HK-2 (cell line): ENCODE measurements at regions not wholly inside any gene's neighbourhood (a gene's known extent, or its start where the extent isn't known, plus 50 kb on each side); places are given as distances from the start of the nearest gene placed in this dataset.
"Not testable (repeated sequence)": the region's sequence is repeated elsewhere in the genome, so short reads cannot be mapped to it uniquely, and the experiment has no call there.

Source experiments
- DNase-seq: peaks from one replicate; pipeline ENCODE4 v3.0.0-alpha.2; 2018; ENCODE audit not compliant: unreplicated experiment

DNA sequence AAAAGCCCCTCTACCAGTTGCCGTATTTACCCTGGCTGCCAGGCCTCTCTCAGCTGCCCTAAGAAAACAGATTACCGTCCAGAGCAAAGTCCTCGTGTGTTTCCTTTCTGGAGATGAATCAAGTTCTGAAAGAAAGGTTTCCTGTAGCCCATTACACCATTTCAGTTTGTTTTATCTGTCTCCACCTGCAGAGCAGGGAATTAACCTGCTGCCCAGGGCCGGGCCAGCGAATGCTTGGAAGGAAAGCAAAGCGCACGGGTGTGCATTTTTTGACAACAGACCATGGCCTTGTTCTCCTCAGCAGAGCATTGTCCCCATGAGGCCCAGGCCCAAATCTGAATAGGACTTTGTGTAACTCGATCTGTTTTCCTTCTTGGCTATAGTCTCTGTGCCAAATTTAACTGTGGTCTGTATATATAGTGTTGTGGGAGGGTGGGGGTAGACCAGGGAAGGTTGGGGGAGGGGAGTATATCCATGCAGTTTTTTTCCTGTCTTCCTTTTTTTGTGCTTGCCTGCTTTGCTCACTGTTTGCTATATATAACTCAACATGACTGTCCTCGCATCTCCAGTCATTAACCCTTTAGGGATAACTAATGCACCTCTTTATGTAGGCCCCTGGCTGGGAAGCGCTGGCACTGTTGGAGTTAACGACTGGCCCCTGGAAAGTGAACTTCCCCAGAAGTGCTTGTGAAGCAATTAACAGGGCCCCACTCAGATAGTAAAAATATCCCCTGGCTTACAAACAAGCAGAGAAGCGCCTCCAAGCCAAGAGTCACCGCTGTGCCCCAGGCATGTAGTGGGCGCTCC lies 174.3 kb upstream of the PLGLB2 start:
- DNase-seq: not testable (repeated sequence)

DNA sequence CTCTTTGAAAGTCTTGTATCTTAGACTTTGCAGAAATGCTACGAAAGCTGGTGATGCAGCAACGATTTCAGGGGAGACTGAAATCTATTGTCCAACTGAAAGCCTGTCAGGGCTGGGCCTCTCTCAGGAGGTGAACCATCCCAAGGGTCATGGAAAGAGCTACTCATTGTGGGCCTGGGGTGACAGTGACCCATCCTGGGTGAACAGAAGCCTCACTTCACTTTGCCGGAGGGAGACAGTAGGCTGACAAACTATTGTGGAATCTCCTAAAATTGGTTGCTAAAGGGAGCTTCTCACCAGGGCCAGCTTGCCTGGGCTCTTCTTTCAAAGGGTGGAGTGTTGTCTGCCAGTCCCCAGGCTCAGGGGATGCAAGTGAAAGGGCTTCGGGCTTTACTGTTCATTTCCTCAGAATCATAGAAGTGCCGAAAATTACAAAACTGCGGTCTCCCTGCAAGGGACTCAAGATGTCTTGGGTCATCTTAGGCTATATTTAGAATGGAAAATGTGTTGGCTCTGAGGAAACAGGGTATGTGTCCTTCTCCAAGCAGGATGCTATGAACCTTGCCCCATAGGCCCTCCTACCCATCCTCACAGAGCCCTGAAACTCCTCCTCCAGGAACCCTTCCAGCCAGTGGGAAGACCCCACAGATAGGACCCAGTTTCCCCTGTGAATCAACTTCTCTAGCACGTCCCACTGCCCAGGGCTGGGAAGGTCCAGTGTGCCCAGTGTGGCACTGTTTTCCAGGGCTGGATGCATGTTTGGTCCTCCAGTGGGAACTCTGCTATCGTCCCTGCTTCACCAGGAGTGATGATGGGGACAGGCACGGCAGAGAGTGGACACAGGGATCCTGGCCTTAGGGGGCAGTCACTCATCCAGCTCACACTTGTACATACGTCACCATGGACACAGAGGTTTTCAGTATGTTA lies 173.4 kb upstream of the PLGLB2 start:
- not testable (repeated sequence) for DNase-seq

DNA sequence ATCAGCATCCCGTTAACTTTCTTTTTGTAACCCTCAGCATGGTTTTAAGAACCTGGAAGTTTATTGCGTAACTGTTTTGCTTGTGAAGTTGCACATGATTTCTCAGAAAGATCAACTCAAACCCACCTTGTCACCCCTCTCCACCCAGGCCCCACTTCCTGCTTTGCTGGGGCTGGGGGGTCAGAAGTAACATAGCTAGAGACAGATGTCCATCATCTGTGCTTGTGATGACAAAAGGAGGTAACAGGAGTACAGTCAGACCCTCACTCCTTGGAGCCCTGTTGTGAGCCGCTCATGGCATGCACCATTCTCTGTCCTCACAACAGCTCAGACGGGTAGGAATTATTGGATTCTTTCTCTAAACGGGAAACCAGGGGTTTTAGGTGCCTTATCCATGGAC lies 172.7 kb upstream of the PLGLB2 start:
- not testable (repeated sequence) for DNase-seq

DNA sequence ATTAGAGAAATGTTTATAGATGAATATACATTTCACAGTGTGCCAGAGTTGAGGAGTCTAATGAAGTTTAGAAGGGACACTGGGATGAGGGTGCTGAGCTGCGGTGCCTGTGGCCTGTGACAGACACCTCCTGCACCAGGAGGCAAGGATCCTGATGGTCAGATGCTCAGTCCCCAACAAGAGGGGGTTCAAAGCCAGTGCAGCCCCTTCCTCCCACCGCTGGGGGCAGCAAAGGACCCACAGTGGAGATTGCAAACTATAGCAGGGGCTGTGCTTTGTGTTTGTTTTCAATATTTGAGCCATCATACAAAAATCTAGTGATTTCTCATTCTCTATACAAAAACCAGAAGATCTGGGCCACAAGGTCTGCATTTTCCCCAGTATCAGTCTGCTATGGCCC lies 170.5 kb upstream of the PLGLB2 start:
- DNase-seq: not testable (repeated sequence)

DNA sequence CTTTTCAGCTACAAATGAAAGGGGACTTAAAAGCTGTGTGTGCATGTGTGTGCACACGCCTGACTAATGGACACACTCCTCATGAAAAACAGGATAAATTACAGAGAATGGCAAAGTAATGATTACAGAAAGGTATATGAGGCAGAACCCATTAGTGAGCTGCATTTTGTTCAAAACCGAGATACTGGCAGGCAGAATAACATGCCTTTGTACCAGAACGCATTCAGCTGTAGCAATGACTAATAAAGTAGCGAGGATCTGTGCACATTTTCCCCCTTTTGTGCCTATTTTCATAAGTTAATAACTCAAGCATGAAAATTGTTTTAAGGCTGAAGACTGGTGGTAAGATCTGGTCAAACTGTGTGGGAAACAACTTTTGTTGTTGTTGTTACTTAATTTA lies 165.7 kb upstream of the PLGLB2 start:
- DNase-seq: not testable (repeated sequence)

DNA sequence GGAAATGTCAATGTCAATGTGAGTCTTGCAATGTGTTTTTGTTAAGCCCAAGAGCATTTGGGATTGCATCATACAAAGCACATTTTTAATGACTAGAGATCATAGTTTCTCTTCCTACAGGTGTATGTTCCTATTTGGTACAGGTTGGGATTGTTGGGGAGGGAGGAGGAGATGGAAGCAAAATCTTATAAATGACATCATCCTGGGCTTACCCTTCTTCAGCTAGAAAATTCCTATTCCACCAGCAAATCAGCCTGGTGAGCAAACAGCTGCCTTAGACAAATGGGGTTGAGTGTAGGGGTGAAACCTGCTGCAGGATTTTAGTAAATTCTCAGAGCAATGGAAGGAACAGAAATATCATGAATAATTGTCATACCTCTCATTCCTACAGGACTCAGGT lies 165.3 kb upstream of the PLGLB2 start:
- not testable (repeated sequence) for DNase-seq

DNA sequence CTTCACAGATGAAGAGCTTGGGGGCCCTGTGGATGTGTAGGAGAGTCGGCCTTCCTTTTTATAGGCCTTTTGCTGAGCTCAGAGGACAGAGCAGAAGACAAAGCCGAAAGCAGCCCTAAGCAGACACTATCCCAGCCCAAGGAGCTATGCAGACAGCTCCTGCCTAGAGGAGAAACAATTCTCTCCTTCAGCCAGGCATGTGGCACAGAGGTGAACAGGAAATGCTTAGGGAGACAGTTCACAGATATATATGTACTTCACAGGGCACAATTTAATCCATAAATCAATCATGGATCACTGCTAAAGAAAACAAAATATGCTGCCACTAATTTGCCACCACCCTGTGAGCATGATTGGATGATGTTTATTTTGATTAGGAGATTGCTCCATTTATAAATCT lies 164.5 kb upstream of the PLGLB2 start:
- DNase-seq: not testable (repeated sequence)

DNA sequence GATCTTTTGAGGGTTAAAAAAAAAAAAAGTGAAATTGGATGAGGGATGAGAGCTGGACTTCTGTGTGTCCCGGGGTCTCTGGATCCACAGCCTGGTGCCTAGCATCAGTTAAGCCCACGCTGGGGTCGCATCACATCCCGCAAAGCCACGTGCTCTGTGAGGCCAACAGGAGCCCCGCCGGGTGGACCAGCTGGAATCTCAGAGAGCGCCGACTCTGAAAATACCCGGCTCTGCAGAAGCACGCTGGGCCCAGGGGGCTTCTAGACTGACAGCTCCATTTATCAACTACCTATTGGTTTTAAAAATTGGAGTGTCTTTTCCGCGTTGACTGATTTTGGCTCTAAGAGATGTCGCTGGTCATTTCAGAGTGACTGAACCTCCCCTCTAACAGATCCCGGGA lies 164.1 kb upstream of the PLGLB2 start:
- not testable (repeated sequence) for DNase-seq

DNA sequence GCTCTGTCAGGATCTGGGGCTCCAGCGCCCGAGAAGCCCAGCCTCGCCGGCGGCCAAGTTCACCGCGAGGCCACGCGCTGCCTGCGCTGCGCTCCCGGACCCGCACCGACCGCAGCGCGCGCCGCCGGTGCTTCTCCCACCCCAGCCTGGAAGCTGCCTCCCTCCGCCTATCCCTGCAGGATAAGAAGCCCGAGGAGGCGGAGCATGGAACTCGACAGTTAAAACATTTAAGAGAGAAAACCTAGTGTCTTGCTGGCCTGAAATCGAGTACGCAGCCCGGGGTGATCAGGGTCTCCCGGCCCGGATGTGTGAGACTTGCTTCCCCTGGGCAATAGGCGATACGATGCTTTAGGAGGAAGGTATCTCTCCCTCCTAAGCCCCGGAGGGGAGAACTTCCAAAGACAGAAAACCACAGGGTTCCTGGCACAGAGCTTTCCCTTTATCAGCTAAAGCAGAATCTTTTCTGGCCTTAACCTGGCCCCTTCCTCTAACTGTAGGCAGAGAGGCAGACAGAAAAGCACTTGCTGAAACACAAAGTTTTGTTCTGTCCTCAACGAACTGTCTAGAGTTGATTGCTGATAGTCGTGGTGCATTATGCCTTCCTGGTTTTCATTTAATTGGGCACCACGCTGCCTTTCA lies 163.5 kb upstream of the PLGLB2 start:
- not testable (repeated sequence) for DNase-seq

DNA sequence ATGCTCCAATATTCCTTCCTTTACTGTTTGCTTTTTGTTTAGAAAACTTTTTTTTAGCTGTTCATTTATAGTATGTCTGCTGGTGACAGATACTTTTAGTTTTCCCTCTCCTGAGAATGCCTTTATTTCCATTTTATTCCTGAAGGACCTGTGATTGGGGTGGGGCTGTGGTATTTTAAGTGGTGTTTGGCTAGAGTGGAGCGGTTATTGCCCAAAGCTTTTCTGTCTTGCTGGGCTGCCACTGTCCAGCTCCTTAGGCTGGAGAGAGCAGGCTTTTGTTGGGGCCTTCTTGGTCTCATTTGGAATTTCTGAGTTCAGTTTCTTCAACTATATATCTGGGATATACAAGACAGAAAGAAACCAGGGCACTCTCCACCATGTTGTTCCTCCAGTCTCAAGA lies 160.0 kb upstream of the PLGLB2 start:
- not testable (repeated sequence) for DNase-seq

DNA sequence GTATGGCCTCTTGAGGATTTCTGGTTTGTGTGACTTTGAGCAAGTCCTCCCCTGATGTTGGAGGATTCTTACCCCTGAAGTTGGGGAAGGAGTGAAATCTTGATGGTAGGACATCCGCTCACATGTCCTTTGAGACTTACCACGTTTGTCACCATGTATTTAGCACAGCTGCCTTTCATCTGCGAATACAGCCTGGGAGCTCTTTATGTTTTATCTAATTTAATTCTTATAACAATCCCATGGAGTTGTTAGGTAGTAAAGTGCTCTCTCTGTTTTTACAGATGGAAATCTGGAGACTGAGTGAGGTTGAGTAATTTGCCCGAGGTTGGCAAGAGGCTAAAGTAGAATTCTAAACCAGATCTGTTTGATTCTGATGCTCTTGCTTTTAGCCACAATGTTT lies 154.9 kb upstream of the PLGLB2 start:
- DNase-seq: not testable (repeated sequence)

DNA sequence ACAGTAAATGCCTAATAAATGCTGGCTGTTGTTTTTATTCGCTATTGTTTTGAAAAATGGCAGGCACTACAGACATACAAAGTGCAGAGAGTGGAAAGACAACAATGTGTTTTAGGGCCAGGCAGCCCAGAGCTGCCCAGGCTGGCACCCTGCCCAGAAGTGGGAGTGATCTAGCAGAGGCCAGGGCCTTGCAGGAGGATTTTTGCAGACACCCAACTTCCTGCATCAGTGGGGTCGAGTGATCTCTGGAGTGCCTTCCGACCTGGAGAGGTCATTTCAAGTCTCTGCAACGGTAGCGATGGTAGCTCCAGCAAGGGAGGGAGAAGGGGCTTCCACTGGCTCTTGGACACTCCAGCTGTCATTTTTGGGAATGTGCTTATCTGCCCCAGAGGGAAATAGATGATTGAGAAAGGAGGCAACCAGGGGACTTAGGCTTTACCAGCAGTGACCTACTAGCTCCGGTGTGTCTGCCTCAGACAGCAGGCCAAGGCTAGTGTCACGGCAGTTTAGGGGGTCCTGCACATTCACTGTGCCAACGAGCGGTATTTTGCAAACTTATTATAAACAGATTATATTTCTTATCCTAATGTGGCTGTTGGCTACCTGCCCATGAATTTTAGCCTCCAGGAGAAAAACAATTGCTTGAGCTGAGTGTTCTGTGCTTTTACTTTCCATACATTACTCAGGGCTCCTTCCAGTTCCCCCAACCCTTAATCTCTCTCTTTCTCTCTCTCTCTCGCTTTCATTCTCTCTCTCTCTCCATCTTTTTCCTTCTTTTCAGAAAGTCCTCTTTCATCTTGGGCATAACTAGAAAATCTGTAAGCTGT lies 153.9 kb upstream of the PLGLB2 start:
- peak; percentile 35 for DNase-seq

DNA sequence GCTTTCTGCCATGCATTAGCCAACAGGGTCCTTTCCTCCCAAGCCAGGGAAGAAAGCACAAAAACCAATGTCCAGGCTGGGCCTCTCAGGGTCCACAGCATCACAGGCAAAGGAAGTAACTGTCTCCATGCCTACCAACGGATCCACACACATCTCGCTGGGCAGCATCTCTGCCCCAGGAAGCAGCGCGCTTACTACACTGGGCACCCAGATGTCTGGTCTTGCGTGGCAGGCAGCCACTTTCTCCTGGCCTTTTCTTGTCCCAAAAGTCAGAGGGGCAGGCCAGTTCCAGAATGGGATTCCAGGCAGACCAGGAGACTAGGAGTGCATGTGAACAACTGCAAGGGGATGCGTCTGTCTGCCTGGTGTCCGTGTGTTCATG lies 153.3 kb upstream of the PLGLB2 start:
- DNase-seq: not testable (repeated sequence)

DNA sequence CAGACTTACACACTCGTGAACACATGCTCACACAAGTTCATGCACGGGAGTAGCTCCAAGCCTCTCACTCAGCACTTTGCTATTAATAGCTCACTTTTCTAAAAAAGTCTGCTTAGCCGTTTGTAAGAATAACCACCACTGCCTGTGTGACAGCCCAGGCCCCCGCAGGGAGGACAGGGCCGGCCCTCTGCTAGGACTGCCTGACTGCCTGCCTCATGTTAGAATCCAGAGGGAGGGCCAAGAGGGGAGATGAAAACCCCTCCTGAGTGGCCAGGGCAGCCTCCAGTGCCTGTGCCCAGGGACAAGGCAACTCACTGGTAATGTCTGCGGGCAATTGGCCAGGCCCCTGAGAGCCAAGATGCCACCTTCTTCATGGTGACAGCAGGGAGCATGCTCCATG lies 152.9 kb upstream of the PLGLB2 start:
- not testable (repeated sequence) for DNase-seq

DNA sequence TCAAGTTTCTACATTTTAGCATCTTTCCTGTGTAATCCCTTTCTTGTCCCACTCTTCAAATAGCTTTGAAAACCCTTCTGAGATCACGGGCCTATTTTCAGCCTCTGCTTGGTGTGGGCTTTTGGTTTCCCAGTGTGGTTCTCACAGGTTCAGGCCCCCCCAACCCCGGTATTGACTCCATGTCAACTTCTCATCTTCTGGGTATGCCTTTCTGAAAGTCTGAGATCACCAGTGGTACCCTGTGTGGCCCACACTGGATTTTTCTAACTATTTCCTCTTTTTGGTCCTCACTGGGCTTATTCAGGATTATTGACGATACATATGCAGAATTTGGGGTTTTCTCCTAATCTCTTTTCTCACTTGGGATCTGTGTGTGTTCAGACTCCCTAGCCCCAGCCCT lies 146.9 kb upstream of the PLGLB2 start:
- DNase-seq: not testable (repeated sequence)

DNA sequence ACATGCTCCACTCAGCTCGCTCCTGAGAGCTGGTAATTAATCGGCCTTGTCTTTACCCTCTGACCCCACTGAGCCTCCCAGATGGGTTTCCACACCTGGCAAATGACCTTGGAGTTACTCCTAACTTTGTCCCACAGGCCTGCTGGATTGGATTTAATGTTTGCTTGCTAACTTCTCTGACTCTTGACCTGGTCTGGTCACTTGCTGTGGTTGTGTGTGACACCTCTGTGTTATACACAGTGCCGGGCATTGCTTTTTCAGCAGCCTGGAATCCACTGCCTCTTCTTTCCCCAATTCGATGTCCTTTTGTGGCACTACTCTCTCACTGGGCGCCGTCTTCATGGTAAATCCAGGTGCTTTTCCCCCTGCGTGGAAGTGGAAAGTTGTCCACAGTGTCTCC lies 145.8 kb upstream of the PLGLB2 start:
- DNase-seq: not testable (repeated sequence)

DNA sequence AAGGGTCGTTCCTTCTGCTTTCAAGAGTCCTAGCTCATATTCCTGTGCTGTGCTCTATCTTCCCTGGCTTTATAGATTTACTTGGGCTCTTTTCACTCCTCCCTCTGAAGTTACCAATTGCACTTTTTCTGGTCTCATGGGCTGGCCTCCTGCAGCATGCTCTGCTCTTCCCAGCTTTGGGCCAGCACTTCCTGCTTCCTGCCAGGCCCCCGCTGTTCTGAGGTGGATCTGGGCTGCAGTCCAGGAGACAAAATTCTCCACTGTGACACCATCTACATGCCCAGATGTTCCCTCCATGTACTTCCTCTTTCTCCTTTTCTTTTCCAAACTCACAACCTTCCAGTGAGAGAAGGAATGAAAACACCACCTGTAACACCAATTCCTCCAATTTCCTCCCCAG lies 145.2 kb upstream of the PLGLB2 start:
- DNase-seq: not testable (repeated sequence)

DNA sequence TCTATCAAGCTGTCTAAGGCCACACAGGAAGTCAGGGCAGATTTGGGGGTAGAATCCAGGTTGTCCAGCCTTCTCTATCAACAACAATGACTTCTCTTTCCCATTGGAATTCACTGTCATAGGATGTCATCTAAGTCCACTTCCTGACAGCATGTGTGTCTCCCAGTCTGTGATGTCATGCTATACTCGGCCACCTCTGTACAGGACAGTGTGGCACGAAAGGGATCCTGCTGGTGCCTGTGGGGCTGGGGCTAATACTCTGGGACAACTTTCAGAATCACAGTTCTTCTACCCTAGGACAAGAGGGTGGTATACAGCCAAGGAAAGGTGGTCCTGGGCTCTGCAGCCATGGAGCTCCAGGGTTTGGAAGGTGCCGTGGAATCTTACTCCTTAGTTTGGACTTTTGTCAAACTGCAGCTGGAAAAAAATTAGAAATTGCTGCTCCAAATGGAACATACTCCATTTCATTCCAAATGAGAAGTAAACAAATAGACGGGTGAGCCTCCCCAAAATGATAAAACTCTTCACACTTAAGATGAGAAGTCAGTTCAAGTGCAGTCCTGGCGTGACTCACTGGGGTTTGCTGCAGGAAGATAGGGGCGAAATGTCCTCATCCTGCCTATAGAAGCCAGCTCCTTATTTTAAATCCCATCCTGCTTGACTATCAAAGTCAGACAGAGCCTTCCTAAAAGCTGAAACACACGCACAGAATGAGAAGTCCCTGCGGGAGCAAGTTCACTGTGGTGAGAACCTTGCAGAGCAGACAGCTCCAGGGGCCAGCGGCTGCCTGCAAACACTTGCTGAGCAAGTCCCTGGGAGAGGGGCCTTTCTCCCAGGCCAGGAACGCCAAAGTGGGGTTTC lies 144.2 kb upstream of the PLGLB2 start:
- DNase-seq: not testable (repeated sequence)

DNA sequence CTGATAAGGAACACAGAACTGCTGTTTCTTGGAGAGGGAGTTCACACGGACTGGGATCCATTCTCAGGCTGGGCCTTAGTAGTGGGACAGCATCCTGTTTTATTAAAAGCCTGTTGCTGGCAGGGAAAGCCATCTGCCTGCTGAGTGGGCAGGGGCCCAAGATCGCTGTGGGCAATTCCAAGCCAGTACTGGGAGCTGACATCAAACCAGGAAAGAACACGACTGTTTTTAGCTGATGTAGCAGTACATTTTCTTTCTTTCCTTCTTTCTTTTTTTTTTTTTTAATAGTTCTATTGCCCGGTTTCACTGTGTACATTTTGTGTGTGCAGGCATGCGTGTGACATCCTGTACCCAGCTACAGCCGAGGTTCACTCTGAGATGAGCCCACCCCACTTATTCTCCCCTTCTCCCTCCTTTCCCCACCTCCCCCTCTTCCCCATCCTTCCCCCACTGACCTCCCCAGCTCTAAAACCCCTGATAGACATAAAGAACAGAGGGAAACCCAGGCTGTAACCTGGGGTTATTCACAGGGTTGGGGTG lies 143.5 kb upstream of the PLGLB2 start:
- not testable (repeated sequence) for DNase-seq

DNA sequence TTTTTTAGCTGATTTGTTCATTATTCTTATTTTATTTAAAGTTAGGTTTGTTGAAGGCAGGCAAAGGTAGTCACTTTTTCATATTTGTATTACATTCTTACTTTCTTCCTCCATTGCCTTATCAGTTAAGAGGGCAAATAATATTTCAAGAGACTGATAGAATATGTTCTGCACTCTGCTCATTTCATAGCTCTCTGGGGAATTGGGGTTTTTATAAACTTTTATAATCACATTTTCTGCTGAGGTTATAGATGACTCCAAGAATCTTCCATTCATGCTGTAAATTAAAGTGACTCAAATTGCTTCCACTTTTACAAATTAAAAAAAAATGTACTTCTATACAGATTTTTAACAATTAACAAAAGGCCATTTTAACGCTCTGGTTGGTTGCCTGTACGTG lies 142.9 kb upstream of the PLGLB2 start:
- not testable (repeated sequence) for DNase-seq
